Keratinocyte (primary cell): ENCODE measurements at regions not wholly inside any gene's neighbourhood (a gene's known extent, or its start where the extent isn't known, plus 50 kb on each side); places are given as distances from the start of the nearest gene placed in this dataset.

Source experiments
- DNase-seq: peaks from one replicate; pipeline ENCODE4 v3.0.0-alpha.2; 2011; ENCODE audit warnings: low read depth, missing footprints, low spot score
- FAIRE-seq: peaks from 2 replicates; lab custom pipeline; 2011; peaks lifted over from hg19 to GRCh38; lab: Jason Lieb, UNC
- H2AFZ ChIP-seq: 2 replicates; pipeline ENCODE4 v1.6.0; 2012; ENCODE audit warnings: low read length, control low read depth, inconsistent platforms; ENCODE audit not compliant: control insufficient read depth
- H3K27ac ChIP-seq: 2 replicates; pipeline ENCODE4 v1.5.1; 2011; ENCODE audit warnings: low read length; ENCODE audit not compliant: control insufficient read depth, insufficient read depth
- H3K27me3 ChIP-seq: 3 replicates; pipeline ENCODE4 v1.6.0; 2011; ENCODE audit warnings: low read length; ENCODE audit not compliant: control insufficient read depth, insufficient read depth; ENCODE audit errors: extremely low read depth
- H3K36me3 ChIP-seq, 2 experiments: 2 replicates in 1 of 2; 3 replicates in 1 of 2; pipeline ENCODE4 v1.5.1; 2011; ENCODE audit warnings: low read length in 2 of 2, mild to moderate bottlenecking in 1 of 2; ENCODE audit not compliant: control insufficient read depth in 2 of 2, insufficient read depth in 2 of 2; ENCODE audit errors: extremely low read depth in 1 of 2
- H3K4me1 ChIP-seq: 3 replicates; pipeline ENCODE4 v1.5.1; 2011; ENCODE audit warnings: low read length; ENCODE audit not compliant: control insufficient read depth, insufficient read depth; ENCODE audit errors: extremely low read depth
- H3K4me2 ChIP-seq: 3 replicates; pipeline ENCODE4 v1.6.0; 2011; ENCODE audit warnings: low read depth, low read length; ENCODE audit not compliant: control insufficient read depth, insufficient read depth; ENCODE audit errors: extremely low read depth
- H3K4me3 ChIP-seq, 3 experiments: fragments of 200-600 bp in 1 of 3; sonication (generic) in 1 of 3; 2 replicates in 2 of 3; 3 replicates in 1 of 3; pipeline ENCODE4 v1.5.1; 2011 to 2016; ENCODE audit warnings: low read length in 3 of 3, mild to moderate bottlenecking in 3 of 3, control low read depth in 2 of 3, inconsistent platforms in 1 of 3, low read depth in 1 of 3, mixed read lengths in 1 of 3, mixed run types in 1 of 3, moderate library complexity in 1 of 3; ENCODE audit not compliant: control insufficient read depth in 2 of 3, insufficient read depth in 2 of 3; ENCODE audit errors: extremely low read depth in 1 of 3
- H3K79me2 ChIP-seq: 2 replicates; pipeline ENCODE4 v1.6.0; 2012; ENCODE audit warnings: low read length; ENCODE audit not compliant: control insufficient read depth, insufficient read depth
- H3K9ac ChIP-seq: 3 replicates; pipeline ENCODE4 v1.6.0; 2011; ENCODE audit warnings: low read length; ENCODE audit not compliant: control insufficient read depth, insufficient read depth; ENCODE audit errors: extremely low read depth
- H3K9me1 ChIP-seq: 3 replicates; pipeline ENCODE4 v1.6.0; 2011; ENCODE audit warnings: low read length; ENCODE audit not compliant: control insufficient read depth, insufficient read depth; ENCODE audit errors: extremely low read depth
- H3K9me3 ChIP-seq: 2 replicates; pipeline ENCODE4 v1.5.1; 2012; ENCODE audit warnings: low read depth, low read length; ENCODE audit not compliant: control insufficient read depth
- H4K20me1 ChIP-seq: 3 replicates; pipeline ENCODE4 v1.6.0; 2011; ENCODE audit warnings: low read length; ENCODE audit not compliant: control insufficient read depth, insufficient read depth; ENCODE audit errors: extremely low read depth
- CTCF ChIP-seq, 3 experiments: IDR thresholded peaks in 1 of 3; conservative IDR thresholded peaks in 1 of 3; optimal IDR thresholded peaks in 1 of 3; 2 replicates in 2 of 3; 3 replicates in 1 of 3; pipeline versions ENCODE3 to v1.5.1; 2011; ENCODE audit warnings: low read length in 3 of 3, mild to moderate bottlenecking in 3 of 3, moderate library complexity in 2 of 3, control low read depth in 1 of 3, inconsistent platforms in 1 of 3; ENCODE audit not compliant: insufficient read depth in 2 of 3; ENCODE audit errors: extremely low read depth in 1 of 3
- EZH2 ChIP-seq: IDR thresholded peaks from one replicate; pipeline ENCODE4 v1.6.1; 2012; ENCODE audit warnings: inconsistent platforms, mild to moderate bottlenecking, low read length, moderate library complexity
- dilution Hi-C: fragments of 300-500 bp; cut with MboI; formaldehyde crosslinking; loops from one replicate; pipeline ENCODE4 v1.7.0; 2020; ENCODE audit warnings: low sequenced_read_pairs; ENCODE audit not compliant: extremely low pct_ligation_motif_present

- H3K79me2 ChIP-seq = no peaks in the 10 kb centered on the region
- FAIRE-seq (no peak), DNase-seq (no peak)
- no peak overlapping the region for H3K27ac ChIP-seq
- no peaks in the 10 kb centered on the region for H3K36me3 ChIP-seq
- H3K27me3 ChIP-seq = no peaks in the 10 kb centered on the region
- H3K9me3 ChIP-seq = no peaks in the 10 kb centered on the region
- no peak overlapping the region for H2AFZ ChIP-seq
- no peak overlapping the region for H3K4me2 ChIP-seq
- H3K9me1 ChIP-seq = no peaks in the 10 kb centered on the region
- H3K4me1 ChIP-seq = no peaks in the 10 kb centered on the region
- no peak overlapping the region for H3K9ac ChIP-seq
- H4K20me1 ChIP-seq = no peaks in the 10 kb centered on the region
- dilution Hi-C loops = no loop called here
- no peak for TF ChIP-seq EZH2
- no peak for TF ChIP-seq CTCF (optimal IDR thresholded peaks at IDR 0.05 in 1 of 3, IDR thresholded peaks at IDR 0.05 in 1 of 3, conservative IDR thresholded peaks at IDR 0.05 in 1 of 3; ENCODE audit: extremely low read depth in 1 of 3, insufficient read depth in 2 of 3, low read length in 3 of 3)
- H3K4me3 ChIP-seq = no peak overlapping the region
These were observed 101.4 kb upstream of the FRMPD3 start for GRCh38 chrX:107348051-107348450.

- H4K20me1 ChIP-seq = no peaks in the 10 kb centered on the region
- no peak for FAIRE-seq
- no peaks in the 10 kb centered on the region for H3K4me1 ChIP-seq
- H3K27me3 ChIP-seq = no peaks in the 10 kb centered on the region
- TF ChIP-seq EZH2 = no peak
- H3K9ac ChIP-seq = no peak overlapping the region
- no peak overlapping the region for H3K4me3 ChIP-seq
- no peak overlapping the region for H3K27ac ChIP-seq
- no peaks in the 10 kb centered on the region for H3K79me2 ChIP-seq
- no peak overlapping the region for H2AFZ ChIP-seq
- no peaks in the 10 kb centered on the region for H3K36me3 ChIP-seq
- H3K9me1 ChIP-seq = no peaks in the 10 kb centered on the region
- H3K4me2 ChIP-seq = no peak overlapping the region
- no peak for DNase-seq
- no peaks in the 10 kb centered on the region for H3K9me3 ChIP-seq
- dilution Hi-C loops = no loop called here
These were observed 100.5 kb upstream of the FRMPD3 start for GRCh38 chrX:107348990-107349389.

GRCh38 chrX:107355533-107355932 is 93.9 kb upstream of the FRMPD3 start:
- Histone ChIP-seq H3K79me2 (no peaks in the 10 kb centered on the region), H3K27ac (no peak overlapping the region), H3K9me3 (no peaks in the 10 kb centered on the region), H3K36me3 (no peaks in the 10 kb centered on the region), H3K4me2 (no peak overlapping the region), H2AFZ (no peak overlapping the region), H3K9ac (no peak overlapping the region), H3K9me1 (no peaks in the 10 kb centered on the region), H4K20me1 (no peaks in the 10 kb centered on the region), H3K4me1 (no peaks in the 10 kb centered on the region), H3K4me3 (no peak overlapping the region), H3K27me3 (peaks cover 17% of the 10 kb centered on the region)
- TF ChIP-seq EZH2 (no peak), CTCF (optimal IDR thresholded peaks at IDR 0.05 in 1 of 3, IDR thresholded peaks at IDR 0.05 in 1 of 3, conservative IDR thresholded peaks at IDR 0.05 in 1 of 3; ENCODE audit: extremely low read depth in 1 of 3, insufficient read depth in 2 of 3, low read length in 3 of 3) (no peak)
- dilution Hi-C loops = no loop called here
- DNase-seq (no peak), FAIRE-seq (no peak)
